GM19023 (cell line): ENCODE measurements at regions not wholly inside any gene's neighbourhood (a gene's known extent, or its start where the extent isn't known, plus 50 kb on each side); places are given as distances from the start of the nearest gene placed in this dataset.
"Not testable (repeated sequence)": the region's sequence is repeated elsewhere in the genome, so short reads cannot be mapped to it uniquely, and the experiment has no call there.

ENCODE experiments used
- ATAC-seq: cut with Tn5 transposase; IDR thresholded peaks from one replicate; pipeline ENCODE4 v1.9.1; 2021; ENCODE audit warnings: mild to moderate bottlenecking, moderate library complexity; ENCODE audit not compliant: unreplicated experiment

GRCh38 chr15:62270216-62270921 is 105.3 kb upstream of the C2CD4B start:
- no peak for ATAC-seq

GRCh38 chr15:62272290-62272689 is 107.2 kb upstream of the C2CD4B start:
- no peak for ATAC-seq

GRCh38 chr15:62275831-62276230 is 110.7 kb upstream of the C2CD4B start:
- no peak for ATAC-seq

GRCh38 chr15:62277816-62278394 is 112.8 kb upstream of the C2CD4B start:
- no peak for ATAC-seq

- ATAC-seq: no peak
Measured at GRCh38 chr15:62278534-62278933, 113.4 kb upstream of the C2CD4B start.

GRCh38 chr15:62279041-62279440 is 114.0 kb upstream of the C2CD4B start:
- no peak for ATAC-seq

GRCh38 chr15:62280625-62281024 is 115.5 kb upstream of the C2CD4B start:
- ATAC-seq: no peak

- ATAC-seq: not testable (repeated sequence)
Measured at GRCh38 chr15:62281801-62282200, 116.7 kb upstream of the C2CD4B start.

- ATAC-seq: no peak
Measured at GRCh38 chr15:62287066-62287857, 122.2 kb upstream of the C2CD4B start.

- ATAC-seq: no peak
Measured at GRCh38 chr15:62288361-62289017, 123.4 kb upstream of the C2CD4B start.

- ATAC-seq: no peak
Measured at GRCh38 chr15:62291262-62291661, 126.2 kb upstream of the C2CD4B start.

- ATAC-seq: no peak
Measured at GRCh38 chr15:62296756-62297507, 131.8 kb upstream of the C2CD4B start.

GRCh38 chr15:62297522-62297921 is 132.4 kb upstream of the C2CD4B start:
- ATAC-seq: no peak

GRCh38 chr15:62297933-62298332 is 132.8 kb upstream of the C2CD4B start:
- ATAC-seq: no peak

- ATAC-seq: no peak
Measured at GRCh38 chr15:62298811-62299210, 133.7 kb upstream of the C2CD4B start.

GRCh38 chr15:62299541-62299940 is 134.5 kb upstream of the C2CD4B start:
- ATAC-seq: no peak

GRCh38 chr15:62301993-62302675 is 137.0 kb upstream of the C2CD4B start:
- ATAC-seq: no peak

- no peak for ATAC-seq
Measured at GRCh38 chr15:62306851-62307504, 141.9 kb upstream of the C2CD4B start.

GRCh38 chr15:62307551-62307950 is 142.5 kb upstream of the C2CD4B start:
- no peak for ATAC-seq
